ENCODE measurements at regions not wholly inside any gene's neighbourhood (a gene's known extent, or its start where the extent isn't known, plus 50 kb on each side); places are given as distances from the start of the nearest gene placed in this dataset.

GRCh38 chr22:22744412-22745224 is 100.2 kb downstream of the GGTLC2 start:
- DNase-seq (ENCODE audit: low spot score), result no peak

GRCh38 chr22:22745225-22746060 is 101.0 kb downstream of the GGTLC2 start:
- DNase-seq (ENCODE audit: low spot score), result peak; percentile 47

- no peak for DNase-seq (ENCODE audit: low spot score)
Observed at GRCh38 chr22:22746061-22746962, 101.9 kb downstream of the GGTLC2 start.

GRCh38 chr22:22746963-22747933 is 102.8 kb downstream of the GGTLC2 start:
- DNase-seq (ENCODE audit: low spot score), result no peak

GRCh38 chr22:22748297-22748743 is 103.9 kb downstream of the GGTLC2 start:
- DNase-seq (ENCODE audit: low spot score), result peak; percentile 55

- no peak for DNase-seq (ENCODE audit: low spot score)
Observed at GRCh38 chr22:22748756-22749155, 104.3 kb downstream of the GGTLC2 start.

- DNase-seq (ENCODE audit: low spot score), result no peak
Observed at GRCh38 chr22:22749167-22749758, 104.8 kb downstream of the GGTLC2 start.

GRCh38 chr22:22750335-22751042 is 106.1 kb downstream of the GGTLC2 start:
- no peak for DNase-seq (ENCODE audit: low spot score)

- DNase-seq (ENCODE audit: low spot score), result no peak
Observed at GRCh38 chr22:22751043-22751603, 106.7 kb downstream of the GGTLC2 start.

- DNase-seq (ENCODE audit: low spot score), result no peak
Observed at GRCh38 chr22:22752199-22752555, 107.8 kb downstream of the GGTLC2 start.

- DNase-seq (ENCODE audit: low spot score), result no peak
Observed at GRCh38 chr22:22752556-22753477, 108.4 kb downstream of the GGTLC2 start.

GRCh38 chr22:22753526-22754267 is 109.3 kb downstream of the GGTLC2 start:
- peak; percentile 68 for DNase-seq (ENCODE audit: low spot score)

GRCh38 chr22:22754268-22754657 is 109.8 kb downstream of the GGTLC2 start:
- DNase-seq (ENCODE audit: low spot score), result no peak

- DNase-seq (ENCODE audit: low spot score), result no peak
Observed at GRCh38 chr22:22754961-22755777, 110.8 kb downstream of the GGTLC2 start.

GRCh38 chr22:22755778-22756100 is 111.3 kb downstream of the GGTLC2 start:
- no peak for DNase-seq (ENCODE audit: low spot score)

- no peak for DNase-seq (ENCODE audit: low spot score)
Observed at GRCh38 chr22:22756109-22756508, 111.7 kb downstream of the GGTLC2 start.
